ENCODE measurements at regions not wholly inside any gene's neighbourhood (a gene's known extent, or its start where the extent isn't known, plus 50 kb on each side); places are given as distances from the start of the nearest gene placed in this dataset.
A peak's percentile ranks its signal among the peaks of the same experiment; 100 is the strongest.
"Not testable (repeated sequence)": the region's sequence is repeated elsewhere in the genome, so short reads cannot be mapped to it uniquely, and the experiment has no call there.

- no peak for DNase-seq (ENCODE audit: low read depth)
These were observed 54.0 kb downstream of the MAP10 start for GRCh38 chr1:232859216-232859615.

GRCh38 chr1:232861107-232861506 is 55.9 kb downstream of the MAP10 start:
- DNase-seq (ENCODE audit: low read depth) = no peak

- no peak for DNase-seq (ENCODE audit: low read depth)
These were observed 58.5 kb downstream of the MAP10 start for GRCh38 chr1:232863544-232864275.

GRCh38 chr1:232865102-232865931 is 60.1 kb downstream of the MAP10 start:
- no peak for DNase-seq (ENCODE audit: low read depth)

- peak; percentile 100 for DNase-seq (ENCODE audit: low read depth)
These were observed 63.7 kb downstream of the MAP10 start for GRCh38 chr1:232868793-232869491.

GRCh38 chr1:232871291-232871969 is 66.2 kb downstream of the MAP10 start:
- not testable (repeated sequence) for DNase-seq (ENCODE audit: low read depth)

GRCh38 chr1:232872284-232872683 is 67.1 kb downstream of the MAP10 start:
- DNase-seq (ENCODE audit: low read depth) = no peak

GRCh38 chr1:232872738-232873137 is 67.5 kb downstream of the MAP10 start:
- no peak for DNase-seq (ENCODE audit: low read depth)

- no peak for DNase-seq (ENCODE audit: low read depth)
These were observed 68.2 kb downstream of the MAP10 start for GRCh38 chr1:232873412-232873811.

- peak; percentile 29 for DNase-seq (ENCODE audit: low read depth)
These were observed 68.7 kb downstream of the MAP10 start for GRCh38 chr1:232873931-232874330.

- no peak for DNase-seq (ENCODE audit: low read depth)
These were observed 70.3 kb downstream of the MAP10 start for GRCh38 chr1:232875536-232875935.

- DNase-seq (ENCODE audit: low read depth) = no peak
These were observed 71.5 kb downstream of the MAP10 start for GRCh38 chr1:232876506-232877364.

- no peak for DNase-seq (ENCODE audit: low read depth)
These were observed 72.3 kb downstream of the MAP10 start for GRCh38 chr1:232877365-232878028.

GRCh38 chr1:232878086-232878485 is 72.3 kb upstream of the NTPCR start:
- DNase-seq (ENCODE audit: low read depth) = no peak

GRCh38 chr1:232880354-232880753 is 70.1 kb upstream of the NTPCR start:
- no peak for DNase-seq (ENCODE audit: low read depth)

- DNase-seq (ENCODE audit: low read depth) = peak; percentile 72
These were observed 66.3 kb upstream of the NTPCR start for GRCh38 chr1:232883992-232884661.

- DNase-seq (ENCODE audit: low read depth) = peak; percentile 59
These were observed 64.1 kb upstream of the NTPCR start for GRCh38 chr1:232886271-232886670.

- DNase-seq (ENCODE audit: low read depth) = peak; percentile 75
These were observed 60.0 kb upstream of the NTPCR start for GRCh38 chr1:232890340-232890943.

GRCh38 chr1:232891071-232891470 is 59.3 kb upstream of the NTPCR start:
- DNase-seq (ENCODE audit: low read depth) = peak; percentile 98

Measured in M059J (cell line).